Brain microvascular endothelial cell (primary cell): ENCODE measurements at regions not wholly inside any gene's neighbourhood (a gene's known extent, or its start where the extent isn't known, plus 50 kb on each side); places are given as distances from the start of the nearest gene placed in this dataset.

Source experiments
- DNase-seq: peaks from one replicate; pipeline ENCODE4 v3.0.0-alpha.2; 2020
- H3K27ac ChIP-seq: fragments of 250-450 bp; sonication (Bioruptor Pico); 2 replicates; pipeline ENCODE4 v1.5.1; 2020; ENCODE audit warnings: mild to moderate bottlenecking, moderate library complexity
- H3K27me3 ChIP-seq: fragments of 250-450 bp; sonication (Bioruptor Pico); replicated peaks from 2 replicates; pipeline ENCODE4 v1.5.1; 2020; ENCODE audit warnings: mild to moderate bottlenecking
- H3K36me3 ChIP-seq: fragments of 250-450 bp; sonication (Bioruptor Pico); replicated peaks from 2 replicates; pipeline ENCODE4 v1.5.1; 2020; ENCODE audit warnings: mild to moderate bottlenecking
- H3K4me3 ChIP-seq: 2 replicates; pipeline ENCODE4 v1.5.1; 2011; ENCODE audit warnings: low read depth, mild to moderate bottlenecking, control low read depth, low read length, moderate library complexity
- in situ Hi-C: cut with HindIII; loops from 2 replicates; pipeline ENCODE4 v1.10.0; 2017; ENCODE audit warnings: low sequenced_read_pairs, low pct_ligation_motif_present
- TF ChIP-seq, protein P1 (sequence below): IDR thresholded peaks from 2 replicates; pipeline ENCODE4 v1.5.1; 2011; ENCODE audit warnings: low read depth, mild to moderate bottlenecking, moderate library complexity, low read length, control low read depth, inconsistent platforms; ENCODE audit errors: missing control alignments

- no peak overlapping the region for H3K27ac ChIP-seq
- TF ChIP-seq, protein P1, sequence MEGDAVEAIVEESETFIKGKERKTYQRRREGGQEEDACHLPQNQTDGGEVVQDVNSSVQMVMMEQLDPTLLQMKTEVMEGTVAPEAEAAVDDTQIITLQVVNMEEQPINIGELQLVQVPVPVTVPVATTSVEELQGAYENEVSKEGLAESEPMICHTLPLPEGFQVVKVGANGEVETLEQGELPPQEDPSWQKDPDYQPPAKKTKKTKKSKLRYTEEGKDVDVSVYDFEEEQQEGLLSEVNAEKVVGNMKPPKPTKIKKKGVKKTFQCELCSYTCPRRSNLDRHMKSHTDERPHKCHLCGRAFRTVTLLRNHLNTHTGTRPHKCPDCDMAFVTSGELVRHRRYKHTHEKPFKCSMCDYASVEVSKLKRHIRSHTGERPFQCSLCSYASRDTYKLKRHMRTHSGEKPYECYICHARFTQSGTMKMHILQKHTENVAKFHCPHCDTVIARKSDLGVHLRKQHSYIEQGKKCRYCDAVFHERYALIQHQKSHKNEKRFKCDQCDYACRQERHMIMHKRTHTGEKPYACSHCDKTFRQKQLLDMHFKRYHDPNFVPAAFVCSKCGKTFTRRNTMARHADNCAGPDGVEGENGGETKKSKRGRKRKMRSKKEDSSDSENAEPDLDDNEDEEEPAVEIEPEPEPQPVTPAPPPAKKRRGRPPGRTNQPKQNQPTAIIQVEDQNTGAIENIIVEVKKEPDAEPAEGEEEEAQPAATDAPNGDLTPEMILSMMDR: no peak
- H3K4me3 ChIP-seq: no peak overlapping the region
- in situ Hi-C loops: no loop called here
- no peaks in the 10 kb centered on the region for H3K36me3 ChIP-seq
- no peak for DNase-seq
- H3K27me3 ChIP-seq: no peaks in the 10 kb centered on the region
These were observed 113.2 kb downstream of the TENT5C start for GRCh38 chr1:117719004-117719403.

- Histone ChIP-seq H3K27me3 (no peaks in the 10 kb centered on the region), H3K27ac (no peak overlapping the region), H3K4me3 (no peak overlapping the region), H3K36me3 (no peaks in the 10 kb centered on the region)
- TF ChIP-seq, protein P1: no peak
- DNase-seq: no peak
- in situ Hi-C loops: no loop called here
These were observed 126.4 kb downstream of the TENT5C start for GRCh38 chr1:117732065-117732797.

DNA sequence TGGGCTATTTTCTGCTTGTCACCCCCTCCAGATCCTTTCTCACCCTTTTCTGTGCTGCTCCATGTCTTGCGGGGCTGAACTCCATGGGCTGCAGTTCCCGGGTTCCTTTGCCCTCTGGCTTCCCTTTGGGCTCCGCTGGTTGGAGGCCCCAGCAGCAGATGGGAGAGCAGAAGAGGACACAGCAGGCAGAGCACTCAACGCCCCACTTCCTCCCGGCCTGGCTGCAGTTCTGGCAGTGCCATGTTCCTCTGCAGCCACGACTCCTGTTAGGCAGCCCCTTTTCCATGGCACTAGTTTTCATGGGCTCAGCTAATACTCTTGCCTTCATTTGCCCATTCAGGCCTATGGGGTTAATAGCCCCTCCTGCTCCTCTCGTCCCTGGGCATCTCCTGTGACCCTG, 127.1 kb downstream of the TENT5C start:
- Histone ChIP-seq H3K27ac (no peak overlapping the region), H3K4me3 (no peak overlapping the region), H3K36me3 (no peaks in the 10 kb centered on the region), H3K27me3 (no peaks in the 10 kb centered on the region)
- TF ChIP-seq, protein P1: no peak
- no peak for DNase-seq
- in situ Hi-C loops: no loop called here

DNA sequence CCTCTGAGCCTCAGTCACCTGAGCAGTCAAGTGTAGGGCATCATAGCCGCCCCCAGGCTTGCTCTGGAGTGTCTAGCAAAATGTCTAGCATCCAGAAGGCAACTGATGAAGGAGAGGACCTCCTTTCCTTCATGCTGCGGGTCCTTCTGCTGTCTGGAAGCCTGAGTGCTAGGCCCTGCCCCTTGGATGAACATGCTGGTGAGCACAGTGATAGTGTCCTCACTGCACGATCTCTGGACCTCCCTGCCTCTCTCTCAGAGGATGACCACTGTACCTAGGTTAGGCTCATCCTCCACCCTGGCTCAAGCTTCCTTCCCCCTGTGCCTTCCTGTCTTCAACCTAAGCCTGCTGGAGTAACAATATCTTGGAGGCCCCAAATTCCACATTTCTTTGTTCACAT, 128.6 kb downstream of the TENT5C start:
- Histone ChIP-seq H3K36me3 (no peaks in the 10 kb centered on the region), H3K4me3 (no peak overlapping the region), H3K27me3 (no peaks in the 10 kb centered on the region), H3K27ac (no peak overlapping the region)
- TF ChIP-seq, protein P1: no peak
- in situ Hi-C loops: no loop called here
- no peak for DNase-seq

- H3K27me3 ChIP-seq: no peaks in the 10 kb centered on the region
- DNase-seq: peak; percentile 42
- H3K27ac ChIP-seq: peak overlapping the region; percentile 62
- in situ Hi-C loops: no loop called here
- TF ChIP-seq, protein P1: no peak
- H3K36me3 ChIP-seq: no peaks in the 10 kb centered on the region
- peak overlapping the region; percentile 23 for H3K4me3 ChIP-seq
These were observed 129.5 kb downstream of the TENT5C start for GRCh38 chr1:117735045-117735992.
